HG03103 (cell line): ENCODE measurements at regions not wholly inside any gene's neighbourhood (a gene's known extent, or its start where the extent isn't known, plus 50 kb on each side); places are given as distances from the start of the nearest gene placed in this dataset.
"Not testable (repeated sequence)": the region's sequence is repeated elsewhere in the genome, so short reads cannot be mapped to it uniquely, and the experiment has no call there.

Experiments
- ATAC-seq: cut with Tn5 transposase; IDR thresholded peaks from one replicate; pipeline ENCODE4 v1.9.1; 2021; ENCODE audit warnings: low read depth; ENCODE audit not compliant: unreplicated experiment

DNA sequence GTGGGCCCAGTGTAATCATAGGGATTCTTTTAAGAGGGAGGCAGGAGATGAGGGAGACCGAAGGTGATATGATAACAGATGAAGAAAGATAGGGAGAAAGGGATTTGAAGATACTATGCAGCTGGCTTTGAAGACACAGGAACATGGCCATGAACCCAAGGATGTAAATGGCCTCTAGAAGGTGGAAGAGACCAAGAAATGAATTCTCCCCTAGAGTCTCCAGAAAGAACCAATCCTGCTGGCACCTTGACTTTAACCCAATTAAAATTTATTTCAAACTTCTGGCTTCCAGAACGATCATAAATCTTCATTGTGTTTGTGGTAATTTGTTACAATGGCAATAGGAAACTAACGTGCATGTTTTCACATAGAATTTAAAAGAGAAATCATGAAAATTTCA is 95.0 kb upstream of the GORAB start:
- ATAC-seq = no peak

GRCh38 chr1:170445096-170445495 is 86.9 kb upstream of the GORAB start:
- no peak for ATAC-seq

DNA sequence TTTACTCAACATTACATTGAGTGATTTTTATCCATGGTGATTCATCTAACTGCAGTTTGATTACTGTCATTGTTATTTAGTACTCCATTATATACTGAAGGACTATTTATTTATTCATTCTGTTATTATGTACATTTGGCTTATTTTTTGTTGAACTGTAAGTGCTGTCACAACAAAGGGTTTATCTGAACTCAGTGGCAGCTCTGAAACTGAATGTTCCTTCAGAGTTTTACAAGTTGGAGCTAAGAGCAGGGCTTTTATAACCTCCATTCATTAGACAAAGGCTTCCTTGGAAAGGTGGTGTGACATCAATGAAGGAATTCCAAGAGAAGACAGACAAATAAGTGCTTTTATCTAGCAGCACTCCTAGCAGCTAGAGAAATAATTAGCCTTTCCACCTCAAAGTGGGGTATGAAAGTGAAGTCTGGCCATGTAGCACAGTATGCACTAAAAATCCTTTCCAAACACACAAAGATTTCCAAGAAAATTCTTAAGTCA is 83.3 kb upstream of the GORAB start:
- ATAC-seq = no peak

GRCh38 chr1:170457325-170458050 is 74.5 kb upstream of the GORAB start:
- not testable (repeated sequence) for ATAC-seq

GRCh38 chr1:170460001-170460400 is 72.0 kb upstream of the GORAB start:
- ATAC-seq = no peak

DNA sequence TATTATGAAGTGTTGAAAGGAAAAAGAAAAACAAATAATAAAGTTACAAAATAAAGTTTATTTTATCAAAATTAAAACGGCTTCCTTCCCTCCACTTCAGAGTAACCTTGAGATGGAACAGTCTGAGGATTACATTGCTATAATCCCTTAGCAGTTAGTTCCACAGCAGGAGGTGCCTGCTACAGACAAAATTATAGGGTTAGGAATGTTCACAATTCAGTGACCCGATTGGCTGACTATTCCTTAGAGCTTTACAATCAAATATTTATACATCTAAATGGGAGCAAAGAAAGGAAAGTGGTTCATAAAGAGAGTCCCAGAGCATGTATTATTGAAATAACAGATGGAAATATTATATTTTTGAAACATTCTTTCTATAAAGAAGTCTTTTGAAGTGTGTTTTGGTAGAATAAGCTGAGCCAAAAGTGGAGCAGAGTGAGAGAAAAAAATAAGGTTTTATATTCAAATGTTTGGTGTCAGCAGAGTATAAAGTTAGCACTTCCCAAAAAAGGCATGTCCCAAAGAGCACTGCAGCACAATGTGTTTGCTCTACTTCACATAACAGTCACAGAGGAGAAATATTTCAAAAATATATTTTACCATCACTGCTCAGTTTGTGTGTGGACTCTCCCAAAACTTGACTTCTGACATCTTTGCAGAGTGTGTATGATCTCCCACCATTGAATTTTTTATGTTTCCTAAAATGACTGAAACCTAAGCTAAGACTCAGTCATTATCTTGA is 71.4 kb upstream of the GORAB start:
- no peak for ATAC-seq

- ATAC-seq = no peak
Measured at GRCh38 chr1:170461291-170461747, 70.6 kb upstream of the GORAB start.

- no peak for ATAC-seq
Measured at GRCh38 chr1:170461762-170462384, 70.1 kb upstream of the GORAB start.

GRCh38 chr1:170470121-170470520 is 61.8 kb upstream of the GORAB start:
- ATAC-seq = no peak

DNA sequence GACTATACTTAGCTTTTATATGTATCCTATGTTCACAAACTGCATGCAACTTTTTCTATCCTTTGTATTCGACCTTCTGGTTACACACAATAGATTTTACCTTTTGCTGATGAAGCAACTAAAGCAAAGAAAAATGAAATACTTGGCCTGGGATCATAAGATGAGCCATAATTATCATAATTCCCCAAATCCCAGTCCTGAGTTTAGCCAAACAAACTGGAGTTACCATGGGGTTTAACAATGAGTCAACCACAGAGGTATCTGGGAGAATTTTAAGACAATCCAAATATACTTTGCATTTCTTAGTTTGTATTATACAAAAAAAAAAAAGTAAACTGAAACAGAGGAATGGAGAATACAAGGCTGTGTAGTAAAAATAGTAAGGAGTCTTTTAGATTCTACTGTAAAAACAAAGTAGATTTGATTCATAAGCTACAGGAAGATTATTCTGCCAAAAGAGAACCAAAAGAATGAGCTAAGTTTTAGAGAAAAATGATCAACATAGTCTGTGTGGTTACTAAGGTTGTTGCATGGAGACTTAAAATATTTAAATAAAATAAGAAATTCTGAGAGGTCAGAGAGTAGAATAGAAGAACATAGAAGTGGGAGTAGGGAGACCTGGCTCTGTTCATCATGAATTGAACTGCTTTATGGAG is 60.4 kb upstream of the GORAB start:
- ATAC-seq = no peak

DNA sequence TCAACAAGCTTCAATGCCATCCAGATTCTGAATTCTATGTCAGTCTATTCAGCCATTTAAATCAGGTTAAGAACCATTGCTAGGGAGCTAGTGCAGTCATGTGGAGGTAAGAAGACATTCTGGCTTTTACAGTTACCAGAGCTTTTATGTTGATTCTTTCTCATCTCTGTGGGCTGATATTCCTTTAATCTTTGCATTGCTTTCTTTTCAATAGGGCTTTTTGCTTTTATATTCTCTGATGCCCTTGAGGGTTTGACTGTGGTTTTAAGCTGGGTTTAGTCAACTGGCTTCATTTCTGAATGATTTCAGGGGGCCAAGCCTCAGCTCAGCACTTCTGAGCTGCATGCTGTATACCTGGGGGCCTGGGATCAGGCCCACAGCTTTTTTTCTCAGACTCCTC is 51.0 kb upstream of the GORAB start:
- ATAC-seq = no peak
